LNCAP (cell line): ENCODE measurements at regions not wholly inside any gene's neighbourhood (a gene's known extent, or its start where the extent isn't known, plus 50 kb on each side); places are given as distances from the start of the nearest gene placed in this dataset.

Experiments
- CTCF ChIP-seq: fragments of 450-650 bp; IDR thresholded peaks from 2 replicates; pipeline ENCODE4 v1.5.1; 2017; ENCODE audit warnings: mild to moderate bottlenecking

GRCh38 chr12:68537571-68537970, 73.1 kb upstream of the RAP1B start:
- TF ChIP-seq CTCF, result no peak

GRCh38 chr12:68538726-68539614, 71.7 kb upstream of the RAP1B start:
- TF ChIP-seq CTCF, result no peak

- no peak for TF ChIP-seq CTCF
Measured at GRCh38 chr12:68539615-68539952, 71.1 kb upstream of the RAP1B start.

DNA sequence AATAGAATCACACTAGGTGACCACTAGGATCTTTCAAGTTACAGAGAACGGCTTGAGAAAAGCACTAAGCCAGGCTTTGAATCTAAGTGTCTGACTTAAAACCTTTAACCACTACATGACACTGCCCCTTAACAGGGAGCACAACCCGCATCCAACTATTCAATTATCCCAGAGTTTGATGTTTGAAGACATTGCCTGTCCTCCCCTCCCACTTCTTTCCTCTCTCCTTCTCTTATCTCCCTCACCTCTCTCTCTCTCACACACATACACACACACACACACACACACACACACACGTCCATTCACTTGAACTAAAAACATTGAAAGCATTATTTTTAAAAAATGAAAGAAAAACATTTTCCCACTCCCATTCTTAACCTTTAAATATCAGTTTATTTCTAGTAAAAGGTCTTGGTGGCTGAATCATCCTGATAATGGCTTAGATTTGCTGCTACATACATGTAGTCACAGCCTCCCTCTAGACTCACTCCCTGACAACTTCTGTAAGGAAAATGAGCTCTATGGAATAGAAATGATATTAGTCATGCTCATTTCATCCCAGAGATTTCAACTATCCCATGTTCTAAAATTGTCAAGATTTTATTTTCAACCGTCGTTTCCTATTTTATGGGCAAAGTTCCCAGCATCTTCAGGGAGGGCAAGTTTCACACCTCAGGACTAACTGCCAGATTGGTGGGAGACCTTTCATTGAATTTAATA, 53.5 kb upstream of the RAP1B start:
- no peak for TF ChIP-seq CTCF

DNA sequence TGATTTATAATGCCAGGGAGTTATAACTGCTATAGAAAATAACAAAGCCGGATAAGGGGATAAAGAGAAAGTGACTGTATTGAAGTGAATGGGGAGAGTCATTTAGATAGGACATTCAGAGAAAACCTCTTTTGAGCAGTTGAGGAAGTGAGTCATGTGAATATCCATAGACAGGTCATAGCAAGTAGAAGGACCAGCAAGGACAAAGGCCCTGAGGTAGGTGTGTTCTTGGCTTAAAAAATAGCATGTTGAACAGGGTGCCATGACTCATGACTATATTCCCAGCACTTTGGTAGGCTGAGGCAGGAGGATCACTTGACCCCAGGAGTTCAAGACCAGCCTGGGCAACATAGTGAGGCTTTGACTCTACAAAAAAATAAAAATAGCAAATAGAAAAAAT, 51.5 kb upstream of the RAP1B start:
- no peak for TF ChIP-seq CTCF

DNA sequence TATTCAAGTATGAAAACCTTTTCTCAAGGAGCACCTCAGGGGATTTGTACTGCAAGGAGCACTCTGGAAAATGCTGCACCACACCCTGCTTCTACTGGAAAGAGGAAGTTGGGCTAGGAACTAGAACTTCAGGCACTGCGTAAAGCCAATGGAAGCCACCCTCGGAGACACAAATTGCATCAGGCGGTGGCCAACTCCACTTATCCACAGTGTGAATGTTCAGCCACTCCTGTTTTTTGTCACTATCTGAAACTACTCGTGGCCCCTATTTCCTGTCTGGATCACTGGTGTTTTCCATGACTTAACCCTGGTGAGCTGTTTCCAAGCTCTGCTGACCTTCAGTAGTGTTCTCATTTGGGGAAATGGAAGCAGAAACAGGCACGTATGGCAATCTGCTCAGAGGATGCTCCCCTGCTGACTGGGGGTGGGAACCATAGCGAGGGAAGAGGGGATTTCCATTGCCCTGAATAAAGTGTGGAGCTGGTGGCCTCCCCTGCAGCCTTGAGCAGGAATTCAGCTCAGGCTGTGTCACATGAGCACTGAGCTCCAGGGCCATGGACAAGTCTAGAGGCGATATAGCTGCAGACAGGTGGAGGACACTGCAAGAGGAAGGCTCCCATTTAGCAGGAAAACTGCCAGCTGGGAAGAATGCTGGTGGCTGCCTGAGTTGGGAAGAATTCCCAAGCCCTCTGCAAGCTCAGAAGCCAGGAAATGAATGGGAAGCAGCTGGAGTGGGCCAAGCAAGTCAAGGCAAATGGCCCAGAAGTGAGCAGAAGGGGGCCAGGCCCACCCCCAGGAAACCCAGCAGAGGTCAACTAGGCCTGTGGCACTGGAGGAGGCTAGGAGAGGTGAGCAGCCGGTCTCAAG, 50.5 kb upstream of the RAP1B start:
- TF ChIP-seq CTCF, result no peak

GRCh38 chr12:68560851-68561422, 49.8 kb upstream of the RAP1B start:
- TF ChIP-seq CTCF, result no peak
